ENCODE measurements at regions not wholly inside any gene's neighbourhood (a gene's known extent, or its start where the extent isn't known, plus 50 kb on each side); places are given as distances from the start of the nearest gene placed in this dataset.
"Not testable (repeated sequence)": the region's sequence is repeated elsewhere in the genome, so short reads cannot be mapped to it uniquely, and the experiment has no call there.

DNA sequence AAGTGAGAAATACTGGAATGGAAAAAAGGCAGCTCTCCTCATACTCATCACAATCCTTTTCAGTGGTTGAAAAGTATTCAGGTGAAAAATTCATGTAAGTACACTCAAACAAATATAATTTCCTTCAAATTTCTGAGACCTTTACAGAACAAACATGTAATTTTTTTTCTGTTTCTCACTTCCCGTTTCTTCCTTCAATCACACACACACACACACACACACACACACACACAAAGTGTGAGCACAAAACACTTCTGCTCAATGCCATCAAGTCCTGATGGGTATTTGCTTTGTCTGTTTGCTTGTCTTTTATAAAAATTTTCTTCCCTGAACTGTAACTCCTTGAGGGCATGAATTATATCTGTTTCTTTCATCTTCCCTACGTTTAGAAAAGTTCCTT is 110.6 kb downstream of the LIG4 start:
- peaks cover 0 to 2% (median under 1%) of the 10 kb centered on the region in 4 donors for H3K4me1 Mint-ChIP-seq
- POLR2A ChIA-PET, result no interaction called here
- DNase-seq (no peak), ATAC-seq (no peak)
- H3K27me3 Mint-ChIP-seq, result peaks cover 0 to 4% (median 0%) of the 10 kb centered on the region in 5 donors
- H3K9me3 Mint-ChIP-seq, result peaks cover 0 to 13% (median 1%) of the 10 kb centered on the region in 9 donors
- no peak overlapping the region for H3K4me3 Mint-ChIP-seq
- H3K36me3 Mint-ChIP-seq, result no peaks in the 10 kb centered on the region
- no peak overlapping the region for H3K27ac Mint-ChIP-seq

DNA sequence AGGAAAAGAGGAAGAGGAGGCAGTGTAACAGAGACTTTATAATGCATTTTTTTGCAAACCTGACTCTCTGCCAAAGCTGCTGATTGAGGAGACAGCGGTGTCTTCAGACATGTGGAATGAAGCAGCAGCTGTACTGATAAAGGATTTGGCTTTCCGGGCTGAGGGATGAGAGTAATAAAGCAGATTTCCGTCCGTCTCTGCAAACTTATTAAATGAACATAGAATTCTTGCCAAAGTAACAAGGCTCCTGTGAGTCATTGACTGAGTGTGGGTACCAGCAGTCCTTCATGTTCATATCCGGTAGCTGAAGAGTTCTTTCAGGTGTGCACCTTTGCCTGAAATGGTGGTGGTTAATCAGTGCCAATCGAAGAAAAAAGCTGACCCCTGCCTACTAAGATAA is 112.6 kb downstream of the LIG4 start:
- ATAC-seq, result no peak
- no peak overlapping the region for H3K27ac Mint-ChIP-seq
- no peak for DNase-seq
- peaks cover 0 to 13% (median 1%) of the 10 kb centered on the region in 9 donors for H3K9me3 Mint-ChIP-seq
- peaks cover 0 to 8% (median 4%) of the 10 kb centered on the region in 4 donors for H3K4me1 Mint-ChIP-seq
- POLR2A ChIA-PET, result no interaction called here
- H3K36me3 Mint-ChIP-seq, result no peaks in the 10 kb centered on the region
- no peak overlapping the region for H3K4me3 Mint-ChIP-seq
- peaks cover 1 to 18% (median 4%) of the 10 kb centered on the region in 5 donors for H3K27me3 Mint-ChIP-seq

DNA sequence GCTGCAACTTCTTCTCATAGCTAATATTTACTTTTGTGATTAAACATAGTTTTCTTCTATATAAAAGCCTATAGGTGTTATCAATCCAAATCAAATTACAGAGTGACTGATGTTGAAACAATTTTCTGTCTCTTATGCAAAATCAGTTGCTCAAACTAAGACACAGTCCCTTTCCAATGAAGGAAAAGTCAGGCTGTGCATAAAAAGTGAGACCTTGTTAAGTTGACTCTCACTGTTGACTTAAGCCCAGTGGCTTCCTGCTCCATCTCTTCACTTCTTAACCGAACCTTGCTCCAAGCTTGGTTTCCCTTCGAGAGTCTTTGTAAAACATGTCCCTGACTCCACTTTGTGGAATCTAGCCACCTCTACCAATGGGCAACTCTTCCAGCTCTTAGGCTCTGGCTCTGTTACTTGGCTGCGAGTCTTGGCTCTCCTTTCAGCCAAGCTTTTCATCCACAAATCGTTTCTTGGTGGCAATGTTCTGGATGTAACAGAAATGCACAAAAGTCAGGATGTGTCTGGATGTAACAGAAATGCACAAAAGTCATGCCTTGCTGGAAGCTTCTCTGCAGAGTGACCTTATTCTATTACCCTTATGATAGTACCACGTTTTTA is 118.9 kb downstream of the LIG4 start:
- DNase-seq (no peak), ATAC-seq (no peak)
- H3K9me3 Mint-ChIP-seq, result peaks cover 0 to 5% (median 0%) of the 10 kb centered on the region in 9 donors
- peaks cover 8 to 19% (median 15%) of the 10 kb centered on the region in 4 donors for H3K4me1 Mint-ChIP-seq
- H3K27ac Mint-ChIP-seq, result peak overlapping the region in 5 of 10 donors; percentile 7 to 86 (median 70)
- H3K27me3 Mint-ChIP-seq, result peaks cover 0 to 19% (median 4%) of the 10 kb centered on the region in 5 donors
- H3K36me3 Mint-ChIP-seq, result no peaks in the 10 kb centered on the region
- H3K4me3 Mint-ChIP-seq, result peak overlapping the region in 2 of 10 donors; percentile 12 to 53
- POLR2A ChIA-PET, result no interaction called here

DNA sequence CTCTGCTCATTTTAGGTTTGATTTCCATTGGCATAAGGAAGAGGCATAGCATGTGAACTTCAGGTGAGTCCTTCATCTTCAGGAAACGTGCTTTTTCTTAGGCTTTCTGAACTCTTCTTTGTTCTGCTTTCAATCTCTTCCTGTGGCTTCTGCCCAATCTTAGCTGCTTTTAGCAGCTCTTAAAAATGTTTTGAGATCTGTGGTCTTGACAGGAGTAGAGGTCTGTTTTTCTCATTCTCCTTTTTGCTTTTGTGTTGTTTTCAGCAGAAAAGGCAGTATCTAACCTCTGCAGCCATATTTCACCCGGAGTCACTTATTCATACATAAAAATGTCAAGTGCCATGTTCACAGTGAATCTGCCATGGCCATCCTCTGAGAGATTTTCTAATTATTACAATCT is 120.3 kb downstream of the LIG4 start:
- H3K4me3 Mint-ChIP-seq, result peak overlapping the region in 7 of 10 donors; percentile 23 to 68 (median 44)
- ATAC-seq, result peak; percentile 74 to 81

DNA sequence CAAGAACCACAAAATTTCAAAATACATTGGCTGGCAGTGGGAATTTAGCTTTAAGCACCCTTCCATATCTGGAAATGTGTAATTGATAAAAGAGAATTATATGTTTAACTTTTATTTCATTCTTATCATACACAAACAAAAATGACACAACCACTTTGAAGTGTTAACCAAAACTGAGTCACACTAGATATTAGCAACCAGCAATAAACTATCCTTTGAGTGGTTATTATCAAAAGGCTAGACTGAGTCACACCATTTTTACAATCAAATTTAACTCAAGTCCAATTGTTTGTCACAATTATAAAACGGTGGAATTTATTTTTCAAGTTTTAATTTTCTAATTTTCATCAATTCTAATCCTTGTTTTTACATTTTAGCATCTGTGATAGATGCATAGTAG is 121.7 kb downstream of the LIG4 start:
- peaks cover 2 to 10% (median 3%) of the 10 kb centered on the region in 5 donors for H3K27me3 Mint-ChIP-seq
- no peak overlapping the region for H3K27ac Mint-ChIP-seq
- peaks cover 8 to 19% (median 15%) of the 10 kb centered on the region in 4 donors for H3K4me1 Mint-ChIP-seq
- H3K36me3 Mint-ChIP-seq, result no peaks in the 10 kb centered on the region
- POLR2A ChIA-PET, result no interaction called here
- DNase-seq (no peak), ATAC-seq (no peak)
- no peak overlapping the region for H3K4me3 Mint-ChIP-seq
- H3K9me3 Mint-ChIP-seq, result peaks cover 0 to 5% (median 0%) of the 10 kb centered on the region in 9 donors

More for the DNA sequence above, 120.3 kb downstream of the LIG4 start:
- H3K4me1 Mint-ChIP-seq, result peaks cover 8 to 19% (median 15%) of the 10 kb centered on the region in 4 donors
- peak in 2 of 10 donors; percentile 1 to 40 for DNase-seq
- H3K9me3 Mint-ChIP-seq, result peaks cover 0 to 5% (median 0%) of the 10 kb centered on the region in 9 donors
- H3K27me3 Mint-ChIP-seq, result peaks cover 2 to 19% (median 4%) of the 10 kb centered on the region in 5 donors
- peak overlapping the region in 9 of 10 donors; percentile 32 to 86 (median 75) for H3K27ac Mint-ChIP-seq
- no peaks in the 10 kb centered on the region for H3K36me3 Mint-ChIP-seq
- POLR2A ChIA-PET, result interaction anchor here (0.6 kb wide), 1 partner anchor 25 kb away, joined by 3 read pairs; no protein-coding TSS in a partner anchor

DNA sequence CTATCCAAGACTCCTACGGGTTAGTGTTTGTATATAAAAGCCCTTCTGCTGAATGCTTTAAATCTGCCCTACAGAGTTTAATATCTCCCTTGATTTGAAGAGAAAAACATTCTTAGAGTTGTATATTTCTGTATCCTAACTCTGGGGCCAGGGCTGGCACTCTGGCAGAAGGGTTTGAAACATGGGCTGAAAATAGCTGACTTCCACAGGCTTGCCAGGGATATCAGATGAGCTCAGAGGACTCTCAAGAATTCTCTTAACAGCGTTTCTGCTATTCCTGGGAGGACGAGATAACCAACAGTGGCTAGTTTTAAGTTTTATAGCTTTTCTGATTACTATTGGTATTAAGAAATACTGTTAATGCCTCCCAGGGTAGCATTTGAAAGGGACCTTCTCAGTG is 127.5 kb downstream of the LIG4 start:
- H3K4me3 Mint-ChIP-seq, result no peak overlapping the region
- peaks cover 0 to 3% (median 0%) of the 10 kb centered on the region in 5 donors for H3K27me3 Mint-ChIP-seq
- no peaks in the 10 kb centered on the region for H3K4me1 Mint-ChIP-seq
- POLR2A ChIA-PET, result no interaction called here
- H3K9me3 Mint-ChIP-seq, result peaks cover 0 to 4% (median 0%) of the 10 kb centered on the region in 9 donors
- no peaks in the 10 kb centered on the region for H3K36me3 Mint-ChIP-seq
- peak overlapping the region in 1 of 10 donors; percentile 24 for H3K27ac Mint-ChIP-seq
- no peak for DNase-seq
- ATAC-seq, result no peak

DNA sequence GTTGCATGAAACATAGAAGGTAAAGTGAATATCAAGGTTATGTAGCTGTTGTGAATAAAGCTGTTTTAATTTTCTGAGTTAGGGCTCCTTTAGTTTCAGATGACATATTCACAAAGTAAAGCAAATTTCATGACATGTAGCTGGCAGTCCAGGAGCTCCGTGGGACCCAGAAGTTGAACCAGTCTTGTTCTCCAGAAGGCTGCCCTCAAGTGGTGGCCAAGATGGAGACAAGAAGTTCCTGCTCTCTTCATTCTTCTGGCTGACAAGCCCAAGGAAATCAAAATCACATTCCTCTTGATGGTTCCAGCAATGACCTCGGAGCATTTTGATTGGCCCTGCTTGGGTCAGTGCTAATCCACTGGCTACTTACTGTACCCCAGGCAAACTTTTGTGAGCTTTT is 128.7 kb downstream of the LIG4 start:
- Mint-ChIP-seq H3K36me3 (no peaks in the 10 kb centered on the region), H3K9me3 (peaks cover 0 to 4% (median 0%) of the 10 kb centered on the region in 9 donors), H3K27me3 (peaks cover 0 to 4% (median 0%) of the 10 kb centered on the region in 5 donors), H3K27ac (no peak overlapping the region), H3K4me3 (no peak overlapping the region), H3K4me1 (no peaks in the 10 kb centered on the region)
- POLR2A ChIA-PET, result no interaction called here
- DNase-seq (peak in 1 of 10 donors; percentile 4), ATAC-seq (no peak)

DNA sequence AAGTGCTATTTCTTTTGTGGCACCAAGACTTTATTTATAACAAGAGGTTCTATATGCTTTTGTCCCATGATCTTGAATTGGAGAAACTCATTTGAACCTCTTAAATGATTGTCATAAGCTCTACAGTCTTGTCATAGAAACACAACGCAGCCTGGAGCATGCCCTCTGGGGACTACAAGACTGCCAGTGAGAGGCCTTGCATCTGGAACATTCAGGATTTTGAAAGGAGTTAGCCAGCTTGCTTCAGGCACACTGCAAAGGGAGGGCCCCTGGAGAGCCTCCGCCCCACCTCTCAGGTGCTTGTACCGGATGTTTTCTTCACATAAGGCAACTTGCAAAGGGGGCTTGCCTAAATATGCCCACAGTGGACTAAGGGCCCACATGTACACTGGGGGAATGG is 130.5 kb downstream of the LIG4 start:
- Mint-ChIP-seq H3K9me3 (peaks cover 0 to 4% (median 0%) of the 10 kb centered on the region in 9 donors), H3K27me3 (peaks cover 0 to 2% (median 0%) of the 10 kb centered on the region in 5 donors), H3K4me1 (no peaks in the 10 kb centered on the region), H3K27ac (peak overlapping the region in 1 of 10 donors; percentile 12), H3K36me3 (no peaks in the 10 kb centered on the region), H3K4me3 (no peak overlapping the region)
- no peak for ATAC-seq
- POLR2A ChIA-PET, result no interaction called here
- no peak for DNase-seq

DNA sequence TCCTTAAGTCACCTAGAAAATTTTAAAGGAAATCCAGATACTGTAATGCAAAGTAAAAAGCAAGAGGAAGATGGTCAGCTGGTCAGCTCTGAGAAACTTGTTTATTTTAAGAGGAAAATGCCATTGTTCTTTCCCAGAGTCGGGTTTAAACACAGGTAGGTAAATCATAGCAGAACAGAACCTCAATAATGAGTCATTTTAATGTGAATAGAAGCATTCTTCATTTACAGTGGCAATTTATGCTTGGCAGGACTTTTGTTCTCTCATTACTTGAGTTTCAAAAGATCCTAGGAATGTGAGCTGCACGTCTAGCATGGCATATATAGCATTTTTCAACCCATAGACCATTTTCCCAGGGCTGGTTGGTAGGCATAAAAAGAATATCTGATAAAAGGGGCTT is 132.3 kb downstream of the LIG4 start:
- no peaks in the 10 kb centered on the region for H3K4me1 Mint-ChIP-seq
- H3K4me3 Mint-ChIP-seq, result no peak overlapping the region
- H3K9me3 Mint-ChIP-seq, result peaks cover 0 to 13% (median 5%) of the 10 kb centered on the region in 9 donors
- ATAC-seq (no peak), DNase-seq (no peak)
- H3K36me3 Mint-ChIP-seq, result peaks cover 0 to 4% (median 0%) of the 10 kb centered on the region in 3 donors
- peaks cover 0 to 5% (median 0%) of the 10 kb centered on the region in 5 donors for H3K27me3 Mint-ChIP-seq
- no peak overlapping the region for H3K27ac Mint-ChIP-seq
- POLR2A ChIA-PET, result no interaction called here

DNA sequence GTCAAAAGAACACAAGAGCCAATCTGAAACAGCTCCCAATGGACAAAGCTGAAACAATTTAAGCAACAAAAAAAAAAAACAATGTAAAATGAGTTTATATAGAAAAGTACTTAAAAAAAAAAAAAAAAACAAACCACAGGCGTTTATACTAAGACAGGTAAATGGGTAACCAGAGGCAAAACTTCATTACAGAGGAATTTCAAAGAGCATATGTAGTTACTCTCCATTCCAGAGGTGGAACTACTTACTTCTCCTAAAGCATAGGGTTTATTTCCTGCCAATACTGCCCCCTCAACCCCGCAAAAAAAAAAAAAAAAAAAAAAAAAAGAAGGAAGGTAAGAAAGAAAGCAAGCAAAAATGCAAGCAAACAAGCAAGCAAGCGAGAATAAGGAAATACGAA is 132.9 kb downstream of the LIG4 start:
- H3K4me1 Mint-ChIP-seq, result no peaks in the 10 kb centered on the region
- POLR2A ChIA-PET, result no interaction called here

DNA sequence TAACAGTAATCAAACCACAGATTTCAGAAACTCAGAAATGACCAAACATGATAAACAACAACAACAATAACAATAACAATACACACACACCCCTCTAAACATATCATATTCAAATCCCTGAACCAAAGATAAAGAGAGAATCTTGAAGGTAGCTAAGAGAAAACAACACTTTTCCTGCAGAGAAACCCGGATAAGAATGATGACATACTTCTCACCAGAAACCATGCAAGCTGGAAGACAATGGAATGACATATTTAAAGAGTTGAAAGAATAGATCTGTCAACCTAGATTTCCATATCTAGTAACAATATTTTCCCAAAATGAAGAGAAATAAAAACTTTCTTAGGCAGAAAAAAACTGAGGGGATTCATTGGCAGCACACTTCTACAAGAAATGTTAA is 138.1 kb downstream of the LIG4 start:
- POLR2A ChIA-PET, result no interaction called here
- Mint-ChIP-seq H3K27ac (no peak overlapping the region), H3K36me3 (peaks cover 0 to 12% (median 7%) of the 10 kb centered on the region in 3 donors), H3K4me3 (no peak overlapping the region), H3K27me3 (peaks cover 0 to 5% (median 0%) of the 10 kb centered on the region in 5 donors), H3K4me1 (no peaks in the 10 kb centered on the region), H3K9me3 (peaks cover 11 to 43% (median 18%) of the 10 kb centered on the region in 9 donors)
- DNase-seq (no peak), ATAC-seq (no peak)

More for the DNA sequence above, 132.9 kb downstream of the LIG4 start:
- no peak overlapping the region for H3K27ac Mint-ChIP-seq
- H3K9me3 Mint-ChIP-seq, result peaks cover under 1 to 15% (median 6%) of the 10 kb centered on the region in 9 donors
- ATAC-seq (no peak), DNase-seq (no peak)
- H3K36me3 Mint-ChIP-seq, result peaks cover 0 to 4% (median 0%) of the 10 kb centered on the region in 3 donors
- H3K27me3 Mint-ChIP-seq, result peaks cover 0 to 5% (median 0%) of the 10 kb centered on the region in 5 donors
- H3K4me3 Mint-ChIP-seq, result no peak overlapping the region

DNA sequence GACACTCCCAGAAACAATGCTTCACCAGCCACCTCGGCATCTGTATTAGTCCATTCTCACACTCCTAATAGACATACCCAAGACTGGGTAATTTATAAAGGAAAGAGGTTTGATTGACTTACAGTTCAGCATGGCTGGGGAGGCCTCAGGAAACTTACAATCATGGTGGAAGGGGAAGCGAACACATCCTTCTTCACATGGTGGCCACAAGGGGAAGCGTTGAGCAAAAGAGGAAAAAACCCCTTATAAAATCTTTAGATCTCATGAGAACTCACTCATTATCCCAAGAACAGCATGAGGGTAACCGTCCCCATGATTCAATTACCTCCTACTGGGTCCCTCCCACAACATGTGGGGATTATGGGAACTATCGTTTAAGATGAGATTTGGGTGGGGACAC is 140.9 kb downstream of the LIG4 start:
- ATAC-seq, H3K27me3 Mint-ChIP-seq, H3K4me3 Mint-ChIP-seq, H3K27ac Mint-ChIP-seq, POLR2A ChIA-PET, DNase-seq: not testable (repeated sequence)
- peaks cover 0 to 17% (median 10%) of the 10 kb centered on the region in 3 donors for H3K36me3 Mint-ChIP-seq
- peaks cover 16 to 60% (median 26%) of the 10 kb centered on the region in 9 donors for H3K9me3 Mint-ChIP-seq
- H3K4me1 Mint-ChIP-seq, result peaks cover 0 to 18% (median 10%) of the 10 kb centered on the region in 4 donors

DNA sequence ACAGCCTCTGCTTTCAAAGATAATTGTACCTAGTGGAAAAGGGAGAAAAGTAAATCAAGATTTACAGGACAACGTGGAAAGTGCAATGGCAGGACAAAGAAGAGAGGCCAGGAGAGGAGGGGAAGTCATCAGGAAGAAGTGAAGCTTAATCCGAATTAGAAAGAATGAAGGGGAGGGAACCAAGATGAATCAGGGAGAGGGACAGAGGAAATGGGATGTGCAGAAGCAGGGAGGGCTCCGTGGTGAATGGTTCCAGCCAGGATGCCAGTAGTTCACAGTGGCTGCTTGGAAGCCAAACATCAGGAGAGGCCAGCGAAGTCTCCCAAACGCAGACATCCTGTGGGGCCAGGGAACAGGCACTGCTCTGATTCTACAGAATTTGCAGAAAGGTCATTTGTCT is 144.4 kb downstream of the LIG4 start:
- Mint-ChIP-seq H3K4me1 (peaks cover 0 to 20% (median 10%) of the 10 kb centered on the region in 4 donors), H3K9me3 (peaks cover 9 to 58% (median 28%) of the 10 kb centered on the region in 9 donors), H3K27me3 (no peaks in the 10 kb centered on the region), H3K4me3 (peak overlapping the region in 2 of 10 donors; percentile 9 to 56), H3K27ac (peak overlapping the region in 6 of 10 donors; percentile 0 to 90 (median 72)), H3K36me3 (peaks cover 0 to 13% (median 10%) of the 10 kb centered on the region in 3 donors)
- POLR2A ChIA-PET, result no interaction called here
- ATAC-seq (no peak), DNase-seq (no peak)

All from naive thymus-derived CD8-positive, alpha-beta T cell (primary cell).